SJCRH30 (cell line): ENCODE measurements at regions not wholly inside any gene's neighbourhood (a gene's known extent, or its start where the extent isn't known, plus 50 kb on each side); places are given as distances from the start of the nearest gene placed in this dataset.

Experiments used
- DNase-seq, 2 experiments: peaks; one replicate each; pipeline ENCODE4 v3.0.0-alpha.2; 2015 to 2020
- H3K27ac ChIP-seq: fragments of 250-450 bp; sonication (Bioruptor Pico); 2 replicates; pipeline ENCODE4 v1.5.1; 2020; ENCODE audit warnings: mild to moderate bottlenecking, moderate library complexity
- H3K27me3 ChIP-seq: fragments of 250-450 bp; sonication (Bioruptor Pico); 2 replicates; pipeline ENCODE4 v1.5.1; 2020; ENCODE audit warnings: mild to moderate bottlenecking, moderate library complexity
- H3K36me3 ChIP-seq: fragments of 250-450 bp; sonication (Bioruptor Pico); 2 replicates; pipeline ENCODE4 v1.5.1; 2020; ENCODE audit warnings: mild to moderate bottlenecking, moderate library complexity
- H3K4me1 ChIP-seq: fragments of 250-450 bp; sonication (Bioruptor Pico); 2 replicates; pipeline ENCODE4 v1.5.1; 2020; ENCODE audit warnings: mild to moderate bottlenecking, moderate library complexity
- H3K4me3 ChIP-seq: fragments of 250-450 bp; sonication (Bioruptor Pico); 2 replicates; pipeline ENCODE4 v1.5.1; 2020; ENCODE audit warnings: mild to moderate bottlenecking, moderate library complexity
- H3K9me3 ChIP-seq: fragments of 250-450 bp; sonication (Bioruptor Pico); replicated peaks from 2 replicates; pipeline ENCODE4 v1.5.1; 2020; ENCODE audit warnings: mild to moderate bottlenecking, moderate library complexity

- Histone ChIP-seq H3K27ac (peak overlapping the region; percentile 39; the same call in 1 of the 2 replicates), H3K27me3 (no peaks in the 10 kb centered on the region), H3K36me3 (no peaks in the 10 kb centered on the region), H3K4me3 (peak overlapping the region; percentile 38), H3K9me3 (no peaks in the 10 kb centered on the region), H3K4me1 (peaks cover 3% of the 10 kb centered on the region; the same call in 1 of the 2 replicates)
- DNase-seq, result peak; percentile 56 to 74
Observed at GRCh38 chr6:2396846-2397630, 151.6 kb upstream of the GMDS start.

DNA sequence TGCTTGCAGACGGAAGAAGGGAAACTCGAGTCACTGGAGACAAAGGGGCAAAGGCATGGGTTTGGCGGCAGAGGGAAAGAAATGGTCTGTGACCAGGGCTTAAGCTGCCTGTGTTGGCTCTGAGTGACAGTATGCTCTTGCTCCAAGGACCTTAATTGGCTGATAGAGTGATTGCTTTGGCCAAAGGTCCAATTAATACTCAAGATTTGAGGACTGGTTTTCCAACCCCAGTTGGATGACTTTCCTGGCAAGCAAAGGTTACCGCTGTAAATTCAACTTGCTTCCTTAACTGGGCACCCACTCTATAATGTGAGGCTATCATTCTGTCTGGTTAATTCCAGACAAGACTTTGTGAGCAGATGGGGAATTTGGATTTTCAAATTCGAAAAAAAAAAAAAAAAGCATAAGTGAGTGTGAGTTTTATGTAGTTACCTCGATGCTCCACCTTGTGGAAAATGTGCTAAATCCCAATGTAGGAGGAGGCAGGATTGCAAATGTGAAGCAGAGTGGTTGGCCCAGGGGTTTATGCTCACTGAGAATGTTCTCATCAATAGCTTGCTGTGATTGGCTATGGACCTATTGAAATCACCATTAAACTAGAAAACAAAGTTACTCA is 150.7 kb upstream of the GMDS start:
- peaks cover 3% of the 10 kb centered on the region; the same call in 1 of the 2 replicates for H3K4me1 ChIP-seq
- H3K4me3 ChIP-seq, result no peak overlapping the region
- no peaks in the 10 kb centered on the region for H3K36me3 ChIP-seq
- no peak for DNase-seq
- no peaks in the 10 kb centered on the region for H3K9me3 ChIP-seq
- peak overlapping the region; percentile 39; the same call in 1 of the 2 replicates for H3K27ac ChIP-seq
- no peaks in the 10 kb centered on the region for H3K27me3 ChIP-seq

DNA sequence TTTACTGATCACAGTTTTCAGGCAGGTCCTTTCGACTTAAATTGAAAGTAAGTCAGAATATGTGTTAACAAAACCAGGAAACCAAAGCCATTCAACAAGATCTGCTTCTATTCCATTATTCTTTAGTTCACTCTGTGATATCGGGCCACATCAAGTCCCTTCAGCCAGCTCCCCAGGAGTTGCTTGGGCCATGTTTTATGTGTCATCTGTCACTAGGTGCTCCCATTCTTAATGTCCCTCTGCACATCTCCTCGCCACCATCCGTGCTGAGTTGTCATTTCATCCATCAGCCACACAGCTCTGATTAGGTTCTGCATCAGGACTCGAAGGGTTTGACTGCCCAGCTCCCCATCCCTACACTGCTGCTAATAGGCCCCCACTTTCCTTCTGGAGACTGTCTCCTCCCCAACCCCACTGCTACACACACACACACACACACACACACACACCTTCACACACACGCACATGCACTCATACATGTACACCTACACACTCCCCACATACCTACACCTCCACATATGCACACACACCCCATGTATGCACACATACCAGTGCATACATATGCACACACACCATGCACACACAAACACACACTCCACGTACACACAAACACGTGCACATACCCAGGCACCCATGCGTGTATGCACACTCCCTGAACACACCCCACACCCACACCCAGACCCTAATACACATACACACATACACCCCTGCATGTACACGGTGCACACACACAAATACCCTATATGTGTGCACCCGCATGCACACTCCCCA is 143.3 kb upstream of the GMDS start:
- no peaks in the 10 kb centered on the region for H3K9me3 ChIP-seq

GRCh38 chr6:2387445-2387844 is 142.0 kb upstream of the GMDS start:
- H3K9me3 ChIP-seq, result no peaks in the 10 kb centered on the region
- H3K4me3 ChIP-seq, result no peak overlapping the region
- H3K4me1 ChIP-seq, result no peaks in the 10 kb centered on the region
- no peak overlapping the region for H3K27ac ChIP-seq
- DNase-seq, result no peak
- H3K27me3 ChIP-seq, result no peaks in the 10 kb centered on the region
- no peaks in the 10 kb centered on the region for H3K36me3 ChIP-seq

More for the DNA sequence above, 143.3 kb upstream of the GMDS start:
- no peaks in the 10 kb centered on the region for H3K27me3 ChIP-seq
- H3K36me3 ChIP-seq, result no peaks in the 10 kb centered on the region
- H3K27ac ChIP-seq, result no peak overlapping the region
- H3K4me3 ChIP-seq, result no peak overlapping the region
- no peak for DNase-seq
- no peaks in the 10 kb centered on the region for H3K4me1 ChIP-seq

GRCh38 chr6:2385471-2385983 is 140.1 kb upstream of the GMDS start:
- DNase-seq, result no peak
- H3K4me1 ChIP-seq, result no peaks in the 10 kb centered on the region
- no peaks in the 10 kb centered on the region for H3K27me3 ChIP-seq
- H3K27ac ChIP-seq, result no peak overlapping the region
- no peaks in the 10 kb centered on the region for H3K36me3 ChIP-seq
- no peaks in the 10 kb centered on the region for H3K9me3 ChIP-seq
- H3K4me3 ChIP-seq, result no peak overlapping the region

DNA sequence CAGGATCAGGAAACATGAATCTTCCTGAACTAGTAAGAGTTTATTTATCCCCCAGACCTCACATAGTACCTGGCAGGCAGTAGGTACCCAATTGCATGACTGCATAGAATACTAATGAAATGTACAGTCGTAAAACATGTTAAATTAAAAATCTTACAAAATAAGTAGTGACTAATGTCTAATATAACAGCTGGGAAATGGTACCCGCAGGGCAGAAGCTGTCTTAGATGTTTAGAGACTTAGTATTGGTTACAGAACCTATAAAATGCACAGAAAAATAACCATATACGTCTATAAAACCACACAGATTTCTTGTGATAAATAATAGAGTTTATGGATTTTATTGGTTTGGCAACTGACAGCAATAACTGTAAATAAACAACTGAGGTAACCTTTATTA is 139.1 kb upstream of the GMDS start:
- H3K27me3 ChIP-seq, result no peaks in the 10 kb centered on the region
- no peaks in the 10 kb centered on the region for H3K36me3 ChIP-seq
- no peaks in the 10 kb centered on the region for H3K4me1 ChIP-seq
- H3K27ac ChIP-seq, result no peak overlapping the region
- no peaks in the 10 kb centered on the region for H3K9me3 ChIP-seq
- no peak for DNase-seq
- no peak overlapping the region for H3K4me3 ChIP-seq

DNA sequence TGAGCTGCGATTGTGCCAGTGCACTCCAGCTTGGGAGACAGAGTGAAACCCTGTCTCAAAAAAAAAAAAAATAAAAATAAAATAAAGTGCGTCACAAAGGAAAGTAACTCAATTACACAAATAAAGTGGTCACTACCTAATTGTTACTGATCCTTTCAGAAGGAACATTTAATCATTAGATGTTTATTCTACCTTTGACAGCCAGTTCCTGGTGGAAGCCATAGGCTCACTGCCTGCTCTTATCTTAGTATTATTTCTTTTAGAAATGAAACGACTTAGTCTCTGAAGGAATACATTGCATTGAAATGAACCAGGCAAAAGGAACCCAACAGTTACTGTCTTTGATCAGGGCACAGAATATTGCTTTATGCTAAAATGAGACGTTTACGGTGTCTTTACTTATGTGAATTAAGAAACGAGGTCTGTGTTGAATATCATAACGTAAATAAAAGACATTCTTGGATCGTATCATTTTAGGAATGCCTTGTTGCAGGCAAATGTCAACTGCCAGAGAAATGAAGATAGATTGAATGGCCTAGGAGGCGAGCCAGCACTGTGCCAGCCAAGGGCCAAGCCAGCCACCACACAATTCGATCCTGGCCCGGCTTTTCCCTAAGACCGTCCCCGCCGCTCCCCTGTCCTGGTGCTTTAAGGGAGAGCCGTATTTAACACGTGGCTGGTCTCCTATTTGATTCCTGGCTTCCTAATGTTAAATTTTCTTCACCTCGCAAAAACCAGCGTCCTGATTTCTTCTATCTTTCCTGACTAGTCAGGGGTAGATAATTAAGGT is 136.7 kb upstream of the GMDS start:
- DNase-seq, result no peak
- Histone ChIP-seq H3K4me1 (no peaks in the 10 kb centered on the region), H3K4me3 (no peak overlapping the region), H3K36me3 (no peaks in the 10 kb centered on the region), H3K9me3 (no peaks in the 10 kb centered on the region), H3K27me3 (no peaks in the 10 kb centered on the region), H3K27ac (no peak overlapping the region)

DNA sequence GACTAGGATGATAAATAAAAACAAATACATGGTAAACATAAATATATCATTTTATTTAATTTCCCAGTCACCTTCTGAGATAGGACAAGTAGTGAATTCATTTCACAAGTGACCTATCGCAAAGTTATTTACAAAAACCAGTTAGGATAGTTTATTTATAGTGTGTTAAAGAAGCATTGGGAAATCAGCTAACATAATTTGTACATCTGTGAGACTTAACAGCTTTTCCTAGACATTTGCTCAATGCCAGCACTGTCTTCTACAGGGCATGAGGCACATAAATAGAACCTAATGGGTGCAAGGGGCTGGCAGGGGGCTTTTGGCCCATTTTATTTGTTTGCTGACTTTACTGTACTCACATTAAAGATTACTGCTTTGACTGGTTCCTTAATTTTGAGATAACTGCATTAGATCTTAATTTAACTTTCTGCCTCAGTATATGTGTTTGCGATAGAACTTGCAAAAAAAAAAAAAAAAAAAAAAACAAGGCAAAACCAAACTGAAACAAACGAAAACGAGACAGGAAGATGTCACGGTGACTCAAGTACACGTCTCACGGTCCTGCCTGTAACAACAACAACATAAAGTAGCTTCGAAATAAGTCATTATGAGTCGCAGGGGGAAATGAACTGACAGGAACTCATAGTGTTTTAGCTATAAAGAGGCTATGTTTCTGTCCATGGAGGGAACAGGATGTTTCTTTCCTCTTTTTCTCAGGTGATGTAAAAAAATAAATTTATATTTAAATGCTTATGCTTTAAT is 133.7 kb upstream of the GMDS start:
- Histone ChIP-seq H3K27ac (no peak overlapping the region), H3K27me3 (no peaks in the 10 kb centered on the region), H3K4me3 (no peak overlapping the region), H3K9me3 (no peaks in the 10 kb centered on the region), H3K4me1 (no peaks in the 10 kb centered on the region), H3K36me3 (no peaks in the 10 kb centered on the region)
- no peak for DNase-seq

DNA sequence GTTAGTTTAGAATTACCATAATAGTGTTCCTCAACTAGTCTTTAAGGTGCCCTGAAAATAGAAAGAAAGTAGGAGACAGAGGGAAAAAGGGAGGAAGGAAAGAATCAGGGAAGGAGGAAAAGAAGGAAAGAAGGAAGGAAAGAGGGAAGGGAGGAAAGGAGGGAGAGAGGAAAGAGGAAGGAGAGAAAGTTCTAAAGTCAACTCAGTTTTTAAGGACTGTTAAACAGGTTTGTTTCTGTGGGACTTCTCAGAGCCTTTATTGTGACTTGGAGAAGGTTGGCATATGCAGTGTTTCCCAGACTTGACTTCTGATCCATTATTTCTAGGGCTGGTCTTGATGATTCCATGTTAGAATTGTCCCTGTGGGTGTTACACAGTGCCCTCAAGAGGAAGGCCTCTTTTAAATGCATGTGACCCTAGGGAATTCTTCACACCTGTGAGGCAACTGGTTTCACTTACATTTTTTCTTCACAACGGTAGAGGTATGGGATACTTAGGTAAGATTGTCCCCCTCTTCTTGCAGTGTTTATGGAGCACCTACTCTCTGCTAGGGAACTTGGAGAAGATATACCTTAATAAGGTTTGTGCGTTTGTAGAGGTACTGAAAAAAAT is 132.7 kb upstream of the GMDS start:
- H3K27ac ChIP-seq, result no peak overlapping the region
- no peaks in the 10 kb centered on the region for H3K36me3 ChIP-seq
- no peak for DNase-seq
- no peaks in the 10 kb centered on the region for H3K27me3 ChIP-seq
- no peak overlapping the region for H3K4me3 ChIP-seq
- no peaks in the 10 kb centered on the region for H3K9me3 ChIP-seq
- H3K4me1 ChIP-seq, result no peaks in the 10 kb centered on the region

DNA sequence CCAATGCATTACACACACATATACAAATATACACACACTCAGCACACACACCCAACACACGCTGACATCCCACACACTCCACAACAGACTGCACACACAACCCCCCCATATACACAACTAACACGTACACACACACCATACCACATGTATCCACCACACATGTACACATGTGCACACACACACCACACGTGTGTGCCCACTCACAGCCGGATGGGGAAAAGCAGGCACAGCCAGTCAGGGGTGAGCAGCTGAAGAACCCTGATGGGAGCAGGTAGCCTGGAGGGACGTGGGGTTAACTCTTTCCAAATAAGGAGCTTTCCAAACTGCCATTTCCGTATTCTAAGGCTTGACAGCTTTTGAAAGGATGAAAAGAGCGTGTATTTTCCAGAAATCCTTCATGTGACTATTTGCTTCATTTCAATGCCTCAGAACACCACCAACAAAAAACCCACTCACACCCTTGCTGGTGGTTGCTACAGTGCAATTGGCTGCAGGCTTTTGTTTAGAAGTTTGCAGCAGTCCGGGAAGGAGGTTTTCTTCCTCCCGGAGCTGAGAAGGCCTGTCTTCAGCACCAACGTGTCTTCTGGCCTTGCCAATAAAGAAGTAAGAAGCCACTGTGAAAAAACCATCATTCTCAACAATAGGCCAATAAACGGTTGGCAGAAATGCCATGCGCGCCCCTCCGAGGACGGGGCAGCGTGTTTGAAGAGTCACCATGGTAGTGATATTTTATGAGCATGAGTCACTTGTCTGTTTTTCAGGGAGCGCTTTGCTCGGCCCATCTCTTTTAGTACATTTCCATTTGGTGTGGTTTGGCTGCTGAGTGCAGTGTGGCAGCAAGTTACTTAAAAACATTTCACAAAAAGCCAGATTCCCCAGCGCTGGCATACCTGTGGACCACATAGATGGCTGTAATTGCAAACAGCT is 131.3 kb upstream of the GMDS start:
- DNase-seq, result no peak

GRCh38 chr6:2375443-2375842 is 130.0 kb upstream of the GMDS start:
- Histone ChIP-seq H3K36me3 (no peaks in the 10 kb centered on the region), H3K4me3 (no peak overlapping the region), H3K9me3 (no peaks in the 10 kb centered on the region), H3K4me1 (no peaks in the 10 kb centered on the region), H3K27ac (no peak overlapping the region), H3K27me3 (no peaks in the 10 kb centered on the region)
- DNase-seq, result no peak

More for the DNA sequence above, 131.3 kb upstream of the GMDS start:
- Histone ChIP-seq H3K27me3 (no peaks in the 10 kb centered on the region), H3K4me3 (no peak overlapping the region), H3K4me1 (no peaks in the 10 kb centered on the region), H3K9me3 (no peaks in the 10 kb centered on the region), H3K36me3 (no peaks in the 10 kb centered on the region), H3K27ac (no peak overlapping the region)

DNA sequence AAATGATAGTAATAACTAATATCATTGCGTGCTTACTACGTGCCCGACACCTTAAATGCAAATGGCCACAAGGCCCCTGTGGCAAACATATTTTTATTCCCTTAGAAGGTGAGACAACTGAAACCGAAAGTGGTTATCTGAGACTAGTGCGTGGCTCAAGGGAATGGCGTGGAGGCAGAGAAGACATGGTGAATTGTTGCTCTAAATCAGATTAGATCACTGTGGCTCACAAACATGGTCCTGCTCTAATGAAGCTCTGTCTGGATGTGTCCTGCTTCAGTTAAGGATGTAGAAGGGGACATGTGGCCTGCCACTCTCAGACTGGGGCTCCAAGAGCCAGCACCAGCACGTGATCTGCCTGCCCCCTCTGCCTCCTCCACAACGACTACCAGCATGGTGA is 124.2 kb upstream of the GMDS start:
- Histone ChIP-seq H3K4me1 (no peaks in the 10 kb centered on the region), H3K9me3 (no peaks in the 10 kb centered on the region), H3K36me3 (no peaks in the 10 kb centered on the region), H3K4me3 (no peak overlapping the region), H3K27ac (no peak overlapping the region), H3K27me3 (no peaks in the 10 kb centered on the region)
- no peak for DNase-seq

- Histone ChIP-seq H3K27me3 (no peaks in the 10 kb centered on the region), H3K4me1 (no peaks in the 10 kb centered on the region), H3K36me3 (no peaks in the 10 kb centered on the region), H3K4me3 (no peak overlapping the region), H3K9me3 (no peaks in the 10 kb centered on the region), H3K27ac (no peak overlapping the region)
- DNase-seq, result no peak
Observed at GRCh38 chr6:2363211-2363610, 117.8 kb upstream of the GMDS start.
